ENCODE measurements at regions not wholly inside any gene's neighbourhood (a gene's known extent, or its start where the extent isn't known, plus 50 kb on each side); places are given as distances from the start of the nearest gene placed in this dataset.
"Not testable (repeated sequence)": the region's sequence is repeated elsewhere in the genome, so short reads cannot be mapped to it uniquely, and the experiment has no call there.

- peak; percentile 48 for DNase-seq (ENCODE audit: low read depth, low spot score)
- Mint-ChIP-seq H3K36me3 (ENCODE audit: low read depth) (no peaks in the 10 kb centered on the region), H3K4me3 (peak overlapping the region; percentile 91), H3K27ac (ENCODE audit: unreplicated experiment) (peak overlapping the region; percentile 90), H3K9me3 (peaks cover 2% of the 10 kb centered on the region), H3K4me1 (peaks cover 18% of the 10 kb centered on the region), H3K27me3 (ENCODE audit: low read depth) (peaks cover 36% of the 10 kb centered on the region)
- TF ChIP-seq CTCF (conservative IDR thresholded peaks at IDR 0.05), result peak; percentile 42
Measured at GRCh38 chr15:98548139-98548971, 100.0 kb upstream of the IGF1R start.

- H3K27me3 Mint-ChIP-seq (ENCODE audit: low read depth), result peaks cover 36% of the 10 kb centered on the region
- no peak for DNase-seq (ENCODE audit: low read depth, low spot score)
- H3K27ac Mint-ChIP-seq (ENCODE audit: unreplicated experiment), result no peak overlapping the region
- peaks cover 18% of the 10 kb centered on the region for H3K4me1 Mint-ChIP-seq
- peak overlapping the region; percentile 91 for H3K4me3 Mint-ChIP-seq
- peaks cover 2% of the 10 kb centered on the region for H3K9me3 Mint-ChIP-seq
- no peaks in the 10 kb centered on the region for H3K36me3 Mint-ChIP-seq (ENCODE audit: low read depth)
- TF ChIP-seq CTCF (conservative IDR thresholded peaks at IDR 0.05), result no peak
Measured at GRCh38 chr15:98549003-98549402, 99.3 kb upstream of the IGF1R start.

- no peak for TF ChIP-seq CTCF (conservative IDR thresholded peaks at IDR 0.05)
- peaks cover 38% of the 10 kb centered on the region for H3K27me3 Mint-ChIP-seq (ENCODE audit: low read depth)
- no peak overlapping the region for H3K27ac Mint-ChIP-seq (ENCODE audit: unreplicated experiment)
- H3K9me3 Mint-ChIP-seq, result peaks cover 2% of the 10 kb centered on the region
- no peaks in the 10 kb centered on the region for H3K36me3 Mint-ChIP-seq (ENCODE audit: low read depth)
- H3K4me3 Mint-ChIP-seq, result no peak overlapping the region
- DNase-seq (ENCODE audit: low read depth, low spot score), result no peak
- peaks cover 18% of the 10 kb centered on the region for H3K4me1 Mint-ChIP-seq
Measured at GRCh38 chr15:98549741-98550140, 98.6 kb upstream of the IGF1R start.

GRCh38 chr15:98550363-98550762 is 98.0 kb upstream of the IGF1R start:
- not testable (repeated sequence) for H3K9me3 Mint-ChIP-seq; H3K27ac Mint-ChIP-seq (ENCODE audit: unreplicated experiment); H3K36me3 Mint-ChIP-seq (ENCODE audit: low read depth); DNase-seq (ENCODE audit: low read depth, low spot score)
- Mint-ChIP-seq H3K4me3 (peak overlapping the region; percentile 57), H3K4me1 (peaks cover 18% of the 10 kb centered on the region), H3K27me3 (ENCODE audit: low read depth) (peaks cover 37% of the 10 kb centered on the region)

- H3K36me3 Mint-ChIP-seq (ENCODE audit: low read depth), result no peaks in the 10 kb centered on the region
- no peak for TF ChIP-seq CTCF (conservative IDR thresholded peaks at IDR 0.05)
- H3K4me1 Mint-ChIP-seq, result peaks cover 18% of the 10 kb centered on the region
- no peak overlapping the region for H3K27ac Mint-ChIP-seq (ENCODE audit: unreplicated experiment)
- no peak for DNase-seq (ENCODE audit: low read depth, low spot score)
- no peak overlapping the region for H3K4me3 Mint-ChIP-seq
- H3K9me3 Mint-ChIP-seq, result no peaks in the 10 kb centered on the region
- H3K27me3 Mint-ChIP-seq (ENCODE audit: low read depth), result peaks cover 20% of the 10 kb centered on the region
Measured at GRCh38 chr15:98551936-98552562, 96.3 kb upstream of the IGF1R start.
